Astrocyte of the spinal cord (primary cell): ENCODE measurements at regions not wholly inside any gene's neighbourhood (a gene's known extent, or its start where the extent isn't known, plus 50 kb on each side); places are given as distances from the start of the nearest gene placed in this dataset.

Experiments
- DNase-seq: peaks from one replicate; pipeline ENCODE4 v3.0.0; 2011; ENCODE audit warnings: low read depth, low spot score
- H3K4me3 ChIP-seq: 2 replicates; pipeline ENCODE4 v1.5.1; 2011; ENCODE audit warnings: low read depth, mild to moderate bottlenecking, low read length, moderate library complexity
- in situ Hi-C: cut with HindIII; loops from 2 replicates; pipeline ENCODE4 v1.10.0; 2017; ENCODE audit warnings: low sequenced_read_pairs
- TF ChIP-seq, protein P1 (sequence below): IDR thresholded peaks from 2 replicates; pipeline ENCODE4 v1.5.1; 2012; ENCODE audit warnings: low read depth, mild to moderate bottlenecking, low read length, inconsistent platforms

DNA sequence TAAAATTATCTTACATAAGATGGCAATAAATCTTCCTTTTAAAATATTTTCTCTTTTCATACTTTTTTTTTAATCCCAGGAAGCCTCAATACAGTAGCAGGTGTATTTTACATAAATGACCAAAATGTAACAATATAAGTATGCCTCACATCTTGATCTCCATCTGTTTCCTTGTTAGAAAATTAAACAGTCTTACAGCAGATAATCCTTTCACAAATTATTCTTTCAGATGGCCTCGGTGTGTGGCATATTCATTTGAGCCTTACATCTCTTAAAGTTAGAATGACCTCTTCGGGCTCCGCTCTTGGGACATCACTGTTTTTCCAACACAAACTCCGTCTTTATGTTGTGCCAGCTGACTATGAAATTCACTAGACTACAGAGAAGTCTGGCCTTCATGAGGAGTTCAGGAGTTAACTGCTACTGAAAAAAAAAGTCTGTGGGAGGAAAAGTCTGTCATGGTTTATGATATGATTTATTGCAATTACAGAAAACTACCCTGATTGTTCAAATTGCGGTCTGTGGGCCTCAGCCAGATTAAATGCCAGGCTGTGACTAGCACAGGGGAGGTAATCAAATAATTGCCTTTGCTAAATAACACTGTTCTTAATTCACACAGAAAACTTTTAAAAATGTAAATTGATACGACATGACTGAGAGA, 292.9 kb upstream of the PUM3 start:
- in situ Hi-C loops, result no loop called here
- DNase-seq, result no peak
- TF ChIP-seq, protein P1, sequence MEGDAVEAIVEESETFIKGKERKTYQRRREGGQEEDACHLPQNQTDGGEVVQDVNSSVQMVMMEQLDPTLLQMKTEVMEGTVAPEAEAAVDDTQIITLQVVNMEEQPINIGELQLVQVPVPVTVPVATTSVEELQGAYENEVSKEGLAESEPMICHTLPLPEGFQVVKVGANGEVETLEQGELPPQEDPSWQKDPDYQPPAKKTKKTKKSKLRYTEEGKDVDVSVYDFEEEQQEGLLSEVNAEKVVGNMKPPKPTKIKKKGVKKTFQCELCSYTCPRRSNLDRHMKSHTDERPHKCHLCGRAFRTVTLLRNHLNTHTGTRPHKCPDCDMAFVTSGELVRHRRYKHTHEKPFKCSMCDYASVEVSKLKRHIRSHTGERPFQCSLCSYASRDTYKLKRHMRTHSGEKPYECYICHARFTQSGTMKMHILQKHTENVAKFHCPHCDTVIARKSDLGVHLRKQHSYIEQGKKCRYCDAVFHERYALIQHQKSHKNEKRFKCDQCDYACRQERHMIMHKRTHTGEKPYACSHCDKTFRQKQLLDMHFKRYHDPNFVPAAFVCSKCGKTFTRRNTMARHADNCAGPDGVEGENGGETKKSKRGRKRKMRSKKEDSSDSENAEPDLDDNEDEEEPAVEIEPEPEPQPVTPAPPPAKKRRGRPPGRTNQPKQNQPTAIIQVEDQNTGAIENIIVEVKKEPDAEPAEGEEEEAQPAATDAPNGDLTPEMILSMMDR, result no peak
- H3K4me3 ChIP-seq, result no peak overlapping the region

DNA sequence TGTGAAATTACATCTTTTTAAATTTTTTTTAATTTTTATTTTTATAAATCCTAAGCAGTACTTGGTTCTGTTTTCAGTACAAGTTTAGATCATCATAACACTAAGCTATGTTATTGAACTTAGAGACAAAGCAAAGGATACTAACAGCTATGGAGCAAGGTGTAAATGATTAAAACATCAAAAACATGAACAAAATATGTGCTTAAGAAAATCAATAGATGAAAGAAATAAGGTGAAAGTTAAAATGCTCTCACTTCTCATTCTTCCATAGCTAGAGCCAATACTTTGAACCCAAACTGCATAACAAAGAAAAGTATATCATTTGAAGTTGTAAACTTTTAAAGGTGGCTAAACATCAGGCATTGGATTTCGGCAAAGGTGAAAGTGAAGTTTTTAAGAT, 292.3 kb upstream of the PUM3 start:
- no peak for DNase-seq
- TF ChIP-seq, protein P1, result no peak
- no peak overlapping the region for H3K4me3 ChIP-seq
- in situ Hi-C loops, result no loop called here

DNA sequence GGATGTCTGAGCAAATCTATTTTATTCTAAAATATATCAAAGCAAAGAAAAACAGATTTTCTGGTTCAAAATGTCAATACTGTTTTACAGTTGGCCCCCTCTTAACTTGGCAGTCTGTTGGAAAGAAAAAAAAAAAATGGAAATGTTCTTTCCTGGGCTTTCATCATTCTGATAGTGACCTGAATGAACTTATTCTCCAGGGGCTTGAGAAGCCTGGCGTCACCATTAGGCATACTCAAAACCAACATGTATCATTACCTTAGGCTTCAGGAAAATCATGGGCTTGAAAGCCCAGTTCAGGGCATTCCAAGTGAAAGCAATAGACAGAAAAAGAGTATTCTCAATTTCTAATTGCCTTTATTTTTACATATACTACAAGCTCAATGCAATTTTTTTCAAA, 283.7 kb upstream of the PUM3 start:
- no peak for DNase-seq
- in situ Hi-C loops, result no loop called here
- no peak overlapping the region for H3K4me3 ChIP-seq
- TF ChIP-seq, protein P1, result no peak

DNA sequence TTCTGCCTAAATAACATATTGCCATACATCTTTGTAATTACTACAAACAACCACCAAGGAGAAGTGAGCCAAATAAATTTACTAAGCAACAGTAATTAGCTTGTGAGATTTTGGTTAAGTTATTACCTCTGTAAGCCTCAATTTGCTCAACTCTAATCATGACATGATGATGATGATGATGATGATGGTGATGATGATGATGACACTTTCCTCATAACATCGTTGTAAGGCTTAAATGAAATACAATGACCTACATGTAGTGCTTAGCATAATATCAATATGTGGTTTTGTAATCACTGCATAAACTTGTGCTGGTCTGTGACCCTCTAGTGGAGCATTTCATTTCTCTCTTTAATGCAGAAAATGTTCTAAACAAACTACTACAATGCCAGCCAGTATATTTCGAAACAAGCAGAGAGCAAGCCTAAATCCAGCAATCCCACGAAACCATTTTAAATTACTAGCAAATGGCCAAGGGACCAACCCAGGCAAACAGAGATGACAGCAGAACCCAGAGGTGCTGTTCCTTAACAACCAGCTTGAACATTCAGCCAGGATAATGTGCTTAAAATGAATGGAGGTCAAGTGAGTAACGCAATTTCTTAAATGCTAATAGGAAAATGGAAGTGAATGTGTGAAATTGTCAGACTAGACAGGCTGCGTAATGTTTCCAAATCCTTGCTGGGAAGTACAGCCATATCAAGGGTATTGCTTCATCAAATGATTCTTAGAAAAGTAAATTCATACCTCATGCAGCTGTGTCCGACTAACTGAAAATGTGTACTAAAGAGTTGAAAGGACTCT, 281.9 kb upstream of the PUM3 start:
- no peak for DNase-seq
- no peak overlapping the region for H3K4me3 ChIP-seq
- in situ Hi-C loops, result no loop called here
- TF ChIP-seq, protein P1, result no peak

DNA sequence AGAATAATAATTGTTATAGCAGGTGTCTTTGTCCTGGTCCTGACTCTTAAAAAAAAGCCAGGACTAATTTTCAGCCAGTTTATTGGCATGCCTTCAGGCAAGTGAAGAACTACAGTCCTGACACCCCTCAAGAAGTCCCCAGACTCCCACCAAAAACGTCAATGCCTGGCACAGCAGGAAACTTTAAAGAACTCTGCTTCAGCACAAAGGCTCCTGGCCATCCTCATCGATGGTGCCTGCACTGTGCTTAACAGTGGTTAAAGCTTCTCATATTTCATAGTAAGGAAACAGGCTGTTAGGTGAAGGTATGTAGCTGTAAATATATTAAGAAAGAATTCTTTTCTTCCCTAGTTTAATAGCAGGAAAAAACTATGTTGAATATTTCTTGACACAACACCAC, 280.1 kb upstream of the PUM3 start:
- TF ChIP-seq, protein P1, result no peak
- H3K4me3 ChIP-seq, result no peak overlapping the region
- DNase-seq, result no peak
- in situ Hi-C loops, result no loop called here

DNA sequence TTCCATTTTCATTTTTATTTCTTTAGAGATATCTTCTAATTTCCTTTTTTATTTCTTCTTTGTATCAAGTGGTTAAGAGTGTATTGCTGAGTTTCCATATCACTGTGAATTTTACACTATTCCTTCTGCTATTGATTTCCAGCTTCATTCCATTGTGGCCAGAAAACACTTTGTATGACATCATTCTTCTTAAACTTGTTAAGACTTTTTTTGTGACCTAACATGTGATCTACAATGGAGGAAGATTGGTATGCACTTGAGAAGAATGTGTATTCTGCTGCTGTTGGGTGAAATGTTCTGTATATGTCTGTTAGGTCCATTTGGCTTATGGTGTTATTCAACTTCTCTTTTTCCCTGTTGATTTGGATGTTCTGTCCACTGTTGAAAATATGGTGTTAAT, 274.2 kb upstream of the PUM3 start:
- in situ Hi-C loops, result no loop called here
- TF ChIP-seq, protein P1, result no peak
- no peak for DNase-seq
- H3K4me3 ChIP-seq, result no peak overlapping the region
